Breast epithelium (tissue), 3 donors: ENCODE measurements at regions not wholly inside any gene's neighbourhood (a gene's known extent, or its start where the extent isn't known, plus 50 kb on each side); places are given as distances from the start of the nearest gene placed in this dataset.

Experiments
- CTCF ChIP-seq, 3 donors: fragments of 450-650 bp; IDR thresholded peaks; one replicate each; pipeline ENCODE4 v1.5.1; 2016 to 2017; ENCODE audit warnings: antibody characterized with exemption in 3 of 3, mild to moderate bottlenecking in 3 of 3, moderate library complexity in 3 of 3
- POLR2A ChIP-seq: fragments of 450-650 bp; IDR thresholded peaks from one replicate; pipeline ENCODE4 v1.6.1; 2016; ENCODE audit warnings: antibody characterized with exemption, mild to moderate bottlenecking, moderate library complexity
- POLR2AphosphoS5 ChIP-seq, 3 donors: sonication (generic); formaldehyde crosslinking; IDR thresholded peaks; one replicate each; pipeline ENCODE4 v1.6.1; 2017; ENCODE audit warnings: antibody characterized with exemption in 3 of 3

- TF ChIP-seq CTCF (IDR thresholded peaks at IDR 0.05) (no peak), POLR2AphosphoS5 (IDR thresholded peaks at IDR 0.05) (no peak), POLR2A (no peak)
These were observed 557.2 kb upstream of the BOD1L1 start for GRCh38 chr4:14184767-14185166.
